Endothelial cell of umbilical vein (primary cell): ENCODE measurements at regions not wholly inside any gene's neighbourhood (a gene's known extent, or its start where the extent isn't known, plus 50 kb on each side); places are given as distances from the start of the nearest gene placed in this dataset.

Source experiments
- BruUV-seq: library from RNA; stranded (reverse); fragments of 400-500 nt; replicated peaks from 2 replicates; lab custom pipeline; 2021; lab: Mats Ljungman, UMichigan
- CTCF ChIA-PET: fragments of 300-600, 350-600 bp; sonication (Branson Sonifier 250); formaldehyde crosslinking; loops from one replicate; lab custom pipeline; 2021; ENCODE audit warnings: antibody characterized with exemption, inconsistent platforms; lab: Charles Lee
- POLR2A ChIA-PET: fragments of 300-600, 350-600 bp; sonication (Branson Sonifier 250); formaldehyde crosslinking; loops from one replicate; lab custom pipeline; 2021; ENCODE audit warnings: antibody characterized with exemption, inconsistent platforms; lab: Charles Lee
- DNase-seq: peaks from one replicate; pipeline ENCODE4 v3.0.0-alpha.2; 2011; ENCODE audit warnings: low read depth, low spot score
- FAIRE-seq: peaks from 2 replicates; lab custom pipeline; 2011; peaks lifted over from hg19 to GRCh38; lab: Jason Lieb, UNC
- H2AFZ ChIP-seq: 2 replicates; pipeline ENCODE4 v1.6.0; 2012; ENCODE audit warnings: low read depth, low read length, control low read depth, inconsistent platforms
- H3K27ac ChIP-seq: 2 replicates; pipeline ENCODE4 v1.5.1; 2011; ENCODE audit warnings: low read depth, mild to moderate bottlenecking, control low read depth, low read length, moderate library complexity; ENCODE audit not compliant: insufficient read depth
- H3K27me3 ChIP-seq, 2 experiments: 2 replicates each; pipeline versions ENCODE4 v1.6.0 to v1.6.1; 2011; ENCODE audit warnings: low read length in 2 of 2, mixed read lengths in 1 of 2; ENCODE audit not compliant: control insufficient read depth in 2 of 2, insufficient read depth in 2 of 2
- H3K36me3 ChIP-seq, 2 experiments: 2 replicates in 1 of 2; 3 replicates in 1 of 2; pipeline ENCODE4 v1.5.1; 2011; ENCODE audit warnings: low read length in 2 of 2, mild to moderate bottlenecking in 1 of 2, moderate library complexity in 1 of 2; ENCODE audit not compliant: control insufficient read depth in 2 of 2, insufficient read depth in 2 of 2; ENCODE audit errors: extremely low read depth in 1 of 2
- H3K4me1 ChIP-seq: 3 replicates; pipeline ENCODE4 v1.5.1; 2011; ENCODE audit warnings: mild to moderate bottlenecking, low read length; ENCODE audit not compliant: control insufficient read depth, insufficient read depth; ENCODE audit errors: extremely low read depth
- H3K4me2 ChIP-seq: 2 replicates; pipeline ENCODE4 v1.6.1; 2011; ENCODE audit warnings: low read length, control low read depth, mixed read lengths; ENCODE audit not compliant: insufficient read depth
- H3K4me3 ChIP-seq, 3 experiments: fragments of 200-600 bp in 1 of 3; sonication (generic), shearing (Covaris generic) in 1 of 3; replicated peaks in 1 of 3; 2 replicates each; pipeline ENCODE4 v1.5.1; 2011 to 2016; ENCODE audit warnings: control low read depth in 3 of 3, low read length in 3 of 3, mild to moderate bottlenecking in 2 of 3, inconsistent platforms in 1 of 3, low read depth in 1 of 3, moderate library complexity in 1 of 3; ENCODE audit not compliant: insufficient read depth in 1 of 3
- H3K79me2 ChIP-seq: 2 replicates; pipeline ENCODE4 v1.6.0; 2012; ENCODE audit warnings: low read length, inconsistent platforms; ENCODE audit not compliant: control insufficient read depth, insufficient read depth
- H3K9ac ChIP-seq: replicated peaks from 2 replicates; pipeline ENCODE3; 2011; ENCODE audit warnings: low read length, control low read depth; ENCODE audit not compliant: insufficient read depth; ENCODE audit errors: extremely low read depth
- H3K9me1 ChIP-seq: replicated peaks from 3 replicates; pipeline ENCODE4 v1.6.0; 2011; ENCODE audit warnings: mild to moderate bottlenecking, low read length; ENCODE audit not compliant: control insufficient read depth, insufficient read depth; ENCODE audit errors: extremely low read depth
- H3K9me3 ChIP-seq: replicated peaks from 2 replicates; pipeline ENCODE4 v1.5.1; 2012; ENCODE audit warnings: low read length, inconsistent platforms; ENCODE audit not compliant: control insufficient read depth, insufficient read depth
- H4K20me1 ChIP-seq: replicated peaks from 2 replicates; pipeline ENCODE3; 2011; ENCODE audit warnings: mild to moderate bottlenecking, low read length; ENCODE audit not compliant: control insufficient read depth, insufficient read depth; ENCODE audit errors: extremely low read depth
- CTCF ChIP-seq, 2 donors: IDR thresholded peaks; 1 replicate in 1 of 2; 2 replicates in 1 of 2; pipeline ENCODE4 v1.5.1; 2011; ENCODE audit warnings: low read length in 2 of 2, mild to moderate bottlenecking in 2 of 2, moderate library complexity in 2 of 2, control low read depth in 1 of 2, inconsistent platforms in 1 of 2, low read depth in 1 of 2; ENCODE audit not compliant: insufficient read depth in 1 of 2; ENCODE audit errors: extremely low read depth in 1 of 2
- EZH2 ChIP-seq: IDR thresholded peaks from 2 replicates; pipeline ENCODE4 v1.6.1; 2012; ENCODE audit warnings: borderline replicate concordance, low read depth, mild to moderate bottlenecking, moderate library complexity, low read length, inconsistent platforms; ENCODE audit not compliant: severe bottlenecking
- FOS ChIP-seq: IDR thresholded peaks from 2 replicates; pipeline ENCODE4 v1.6.1; 2011; ENCODE audit warnings: mild to moderate bottlenecking, low read length, moderate library complexity, borderline replicate concordance; ENCODE audit not compliant: insufficient read depth
- GATA2 ChIP-seq: IDR thresholded peaks from 2 replicates; pipeline ENCODE4 v1.7.0; 2011; ENCODE audit warnings: low read depth, mild to moderate bottlenecking, moderate library complexity, mixed read lengths, low read length; ENCODE audit not compliant: insufficient read length, insufficient read depth
- JUN ChIP-seq: IDR thresholded peaks from 2 replicates; pipeline ENCODE4 v1.6.1; 2011; ENCODE audit warnings: borderline replicate concordance, low read depth; ENCODE audit not compliant: insufficient read length, insufficient read depth
- MAX ChIP-seq: IDR thresholded peaks from 2 replicates; pipeline ENCODE4 v1.6.1; 2011; ENCODE audit not compliant: insufficient read depth, insufficient read length
- MYC ChIP-seq: IDR thresholded peaks from one replicate; pipeline ENCODE4 v1.6.1; 2011; ENCODE audit warnings: mild to moderate bottlenecking, low read depth, low read length
- POLR2A ChIP-seq: IDR thresholded peaks from 2 replicates; pipeline ENCODE4 v1.6.1; 2012; ENCODE audit warnings: low read depth, mild to moderate bottlenecking, control low read depth, low read length
- POLR2AphosphoS5 ChIP-seq: IDR thresholded peaks from 2 replicates; pipeline ENCODE4 v1.6.1; 2012; ENCODE audit warnings: low read depth, mild to moderate bottlenecking, control low read depth, low read length, moderate library complexity; ENCODE audit not compliant: insufficient read depth
- dilution Hi-C: fragments of 300-500 bp; cut with MboI; formaldehyde crosslinking; loops from one replicate; pipeline ENCODE4 v1.15.0; 2019; ENCODE audit warnings: low sequenced_read_pairs; ENCODE audit not compliant: extremely low pct_ligation_motif_present
- intact Hi-C: fragments of 100-400 bp; cut with micrococcal nuclease; formaldehyde crosslinking; loops from one replicate; pipeline ENCODE4 v1.10.0; 2022

DNA sequence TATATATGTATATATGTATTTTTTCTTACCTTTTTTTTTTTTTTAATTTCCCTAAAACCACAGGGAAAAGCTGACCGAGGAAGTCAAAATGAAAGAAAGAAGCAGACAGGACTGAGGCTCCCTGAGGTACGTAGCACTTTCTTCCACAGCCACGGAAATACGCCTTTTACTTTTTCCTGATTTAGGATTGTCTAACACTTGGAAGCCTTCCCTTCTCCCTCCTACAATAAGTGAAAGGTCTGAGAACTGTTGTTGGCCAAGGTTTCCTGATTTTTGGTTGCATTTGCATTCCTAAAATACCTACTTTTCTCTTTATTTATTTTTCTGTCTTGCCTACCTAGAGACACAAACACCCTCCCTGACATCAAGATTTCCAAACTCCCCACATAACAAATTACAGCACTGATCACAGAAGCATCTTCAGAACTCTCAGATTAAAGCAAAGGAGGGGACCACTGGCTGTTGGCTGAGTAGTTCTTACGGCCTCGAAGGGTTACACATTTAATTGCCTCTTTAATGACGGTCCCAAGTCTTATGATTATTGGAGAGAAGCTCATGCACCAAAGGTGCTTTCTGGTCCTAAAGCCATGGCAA lies 778.5 kb upstream of the FANCL start:
- H3K27me3 ChIP-seq, result no peaks in the 10 kb centered on the region
- H3K4me3 ChIP-seq, result no peak overlapping the region
- TF ChIP-seq EZH2 (no peak), POLR2A (no peak), JUN (no peak), GATA2 (no peak), CTCF (IDR thresholded peaks at IDR 0.05; ENCODE audit: extremely low read depth in 1 of 2, insufficient read depth in 1 of 2, low read depth in 1 of 2, low read length in 2 of 2) (no peak), FOS (no peak), POLR2AphosphoS5 (no peak), MAX (no peak), MYC (no peak)
- dilution Hi-C loops (no loop called here), intact Hi-C loops (no loop called here)
- H3K27ac ChIP-seq, result no peak overlapping the region
- no peak overlapping the region for H3K9ac ChIP-seq
- ChIA-PET POLR2A (no interaction called here), CTCF (no interaction called here)
- H2AFZ ChIP-seq, result no peak overlapping the region
- no peaks in the 10 kb centered on the region for H3K4me1 ChIP-seq
- no peaks in the 10 kb centered on the region for H3K9me3 ChIP-seq
- no peaks in the 10 kb centered on the region for H3K36me3 ChIP-seq
- no peaks in the 10 kb centered on the region for H3K9me1 ChIP-seq
- no peaks in the 10 kb centered on the region for H3K79me2 ChIP-seq
- H3K4me2 ChIP-seq, result no peak overlapping the region
- BruUV-seq, result no TSS peak
- FAIRE-seq (no peak), DNase-seq (no peak)
- no peaks in the 10 kb centered on the region for H4K20me1 ChIP-seq
